Right cardiac atrium (tissue), 5 donors: ENCODE measurements at regions not wholly inside any gene's neighbourhood (a gene's known extent, or its start where the extent isn't known, plus 50 kb on each side); places are given as distances from the start of the nearest gene placed in this dataset.
"Not testable (repeated sequence)": the region's sequence is repeated elsewhere in the genome, so short reads cannot be mapped to it uniquely, and the experiment has no call there.

Source experiments
- ATAC-seq, 2 donors: fragments of 200-7000 bp; cut with Tn5 transposase; one replicate each; pipeline versions ENCODE4 v1.8.0 to v1.9.1; 2020; ENCODE audit warnings: moderate library complexity in 2 of 2, mild to moderate bottlenecking in 1 of 2
- DNase-seq, 3 donors: peaks; one replicate each; pipeline ENCODE4 v3.0.0-alpha.2; 2020
- H3K27ac ChIP-seq: one replicate; pipeline ENCODE4 v1.5.1; 2013; ENCODE audit warnings: mild to moderate bottlenecking, low read length, control low read depth, moderate library complexity
- H3K27me3 ChIP-seq: one replicate; pipeline ENCODE4 v1.6.1; 2013; ENCODE audit not compliant: control insufficient read depth, insufficient read depth
- H3K4me1 ChIP-seq: one replicate; pipeline ENCODE4 v1.6.1; 2013; ENCODE audit warnings: low read length; ENCODE audit not compliant: control insufficient read depth, insufficient read depth
- H3K4me3 ChIP-seq: one replicate; pipeline ENCODE4 v1.5.1; 2013; ENCODE audit warnings: low read length, control low read depth
- H3K9me3 ChIP-seq: one replicate; pipeline ENCODE4 v1.6.1; 2013; ENCODE audit warnings: low read length; ENCODE audit not compliant: control insufficient read depth
- WGBS: extraction: QIAGEN DNeasy Blood & Tissue Kit; methylation state at CpG from one replicate; pipeline ENCODE4 v1.1.7; 2013; 5-methylcytosine and 5-hydroxymethylcytosine counted together
- intact Hi-C, 4 donors: fragments of 100-400 bp; cut with DNase I; formaldehyde crosslinking; loops; one replicate each; pipeline versions ENCODE4 v1.11.0 to v1.14.0; 2022 to 2023
- donor health status: healthy with polysubstance abuse.
- donor health status: DM: no; HTN: yes; CAD: no.
- donor health status: DM: no; HTN: no; CAD: no.
- donor health status: DM: no; HTN: yes; CAD: no; lungs with severe emphysema.
- donor health status: DM: yes; HTN: yes; CAD: no.

GRCh38 chr6:150485161-150485958 is 114.3 kb upstream of the PLEKHG1 start:
- H3K27me3 ChIP-seq = no peaks in the 10 kb centered on the region

GRCh38 chr6:150486048-150486447 is 113.6 kb upstream of the PLEKHG1 start:
- no peaks in the 10 kb centered on the region for H3K9me3 ChIP-seq
- H3K27me3 ChIP-seq = no peaks in the 10 kb centered on the region
- H3K27ac ChIP-seq = no peak overlapping the region
- DNase-seq (no peak), ATAC-seq (peak in 1 of 2 donors; percentile 59)
- H3K4me3 ChIP-seq = no peak overlapping the region
- intact Hi-C loops = no loop called here
- no peaks in the 10 kb centered on the region for H3K4me1 ChIP-seq
- WGBS = 59% methylated on average over 6 of the region's 6 CpGs

More at GRCh38 chr6:150485161-150485958, 114.3 kb upstream of the PLEKHG1 start:
- H3K4me3 ChIP-seq = no peak overlapping the region
- ATAC-seq (no peak), DNase-seq (no peak)
- intact Hi-C loops = no loop called here
- 96% methylated on average over 3 of the region's 3 CpGs for WGBS
- H3K9me3 ChIP-seq = no peaks in the 10 kb centered on the region
- no peak overlapping the region for H3K27ac ChIP-seq
- H3K4me1 ChIP-seq = no peaks in the 10 kb centered on the region

- H3K27ac ChIP-seq = no peak overlapping the region
- DNase-seq (no peak), ATAC-seq (no peak)
- no peaks in the 10 kb centered on the region for H3K27me3 ChIP-seq
- H3K4me3 ChIP-seq = no peak overlapping the region
- no peaks in the 10 kb centered on the region for H3K4me1 ChIP-seq
- intact Hi-C loops = no loop called here
- H3K9me3 ChIP-seq = no peaks in the 10 kb centered on the region
- 96% methylated on average over 6 of the region's 6 CpGs for WGBS
These were observed 109.1 kb upstream of the PLEKHG1 start for GRCh38 chr6:150490586-150490985.

GRCh38 chr6:150491131-150491810 is 108.4 kb upstream of the PLEKHG1 start:
- DNase-seq (no peak), ATAC-seq (no peak)
- no peaks in the 10 kb centered on the region for H3K4me1 ChIP-seq
- H3K4me3 ChIP-seq = no peak overlapping the region
- no peaks in the 10 kb centered on the region for H3K27me3 ChIP-seq
- H3K9me3 ChIP-seq = no peaks in the 10 kb centered on the region
- H3K27ac ChIP-seq = no peak overlapping the region
- intact Hi-C loops = no loop called here
- WGBS = 76% methylated on average over 5 of the region's 5 CpGs

GRCh38 chr6:150491811-150492172 is 107.9 kb upstream of the PLEKHG1 start:
- intact Hi-C loops = no loop called here
- WGBS = 70% methylated on average over 2 of the region's 2 CpGs
- DNase-seq (no peak), ATAC-seq (no peak)
- Histone ChIP-seq H3K4me3 (no peak overlapping the region), H3K4me1 (no peaks in the 10 kb centered on the region), H3K9me3 (no peaks in the 10 kb centered on the region), H3K27me3 (no peaks in the 10 kb centered on the region), H3K27ac (no peak overlapping the region)

GRCh38 chr6:150492507-150492906 is 107.2 kb upstream of the PLEKHG1 start:
- H3K27ac ChIP-seq = no peak overlapping the region
- no peak for ATAC-seq

GRCh38 chr6:150492941-150493340 is 106.7 kb upstream of the PLEKHG1 start:
- no peaks in the 10 kb centered on the region for H3K4me1 ChIP-seq
- H3K27ac ChIP-seq = no peak overlapping the region
- no peak for ATAC-seq
- intact Hi-C loops = no loop called here
- DNase-seq = no peak
- H3K4me3 ChIP-seq = no peak overlapping the region
- no peaks in the 10 kb centered on the region for H3K27me3 ChIP-seq
- 69% methylated on average over 7 of the region's 7 CpGs for WGBS
- no peaks in the 10 kb centered on the region for H3K9me3 ChIP-seq

More at GRCh38 chr6:150492507-150492906, 107.2 kb upstream of the PLEKHG1 start:
- Histone ChIP-seq H3K4me3 (no peak overlapping the region), H3K9me3 (no peaks in the 10 kb centered on the region), H3K27me3 (no peaks in the 10 kb centered on the region), H3K4me1 (no peaks in the 10 kb centered on the region)
- 96% methylated on average over 2 of the region's 2 CpGs for WGBS
- intact Hi-C loops = no loop called here
- DNase-seq = no peak

- DNase-seq, H3K27me3 ChIP-seq, H3K4me3 ChIP-seq, ATAC-seq, H3K27ac ChIP-seq, H3K9me3 ChIP-seq, H3K4me1 ChIP-seq, intact Hi-C loops: not testable (repeated sequence)
- WGBS = 95% methylated on average over 2 of the region's 2 CpGs
These were observed 106.1 kb upstream of the PLEKHG1 start for GRCh38 chr6:150493552-150493951.

- 51% methylated on average over 5 of the region's 5 CpGs for WGBS
- intact Hi-C loops = no loop called here
- H3K4me1 ChIP-seq = no peaks in the 10 kb centered on the region
- no peak overlapping the region for H3K27ac ChIP-seq
- H3K4me3 ChIP-seq = no peak overlapping the region
- no peak for ATAC-seq
- H3K9me3 ChIP-seq = no peaks in the 10 kb centered on the region
- no peak for DNase-seq
- no peaks in the 10 kb centered on the region for H3K27me3 ChIP-seq
These were observed 105.4 kb upstream of the PLEKHG1 start for GRCh38 chr6:150494241-150494640.

- 96% methylated on average over 1 of the region's 1 CpG for WGBS
- H3K27me3 ChIP-seq = no peaks in the 10 kb centered on the region
- H3K4me1 ChIP-seq = no peaks in the 10 kb centered on the region
- ATAC-seq (no peak), DNase-seq (no peak)
- intact Hi-C loops = no loop called here
- H3K27ac ChIP-seq = no peak overlapping the region
- no peak overlapping the region for H3K4me3 ChIP-seq
- no peaks in the 10 kb centered on the region for H3K9me3 ChIP-seq
These were observed 104.6 kb upstream of the PLEKHG1 start for GRCh38 chr6:150495126-150495525.

- H3K27me3 ChIP-seq = no peaks in the 10 kb centered on the region
- H3K4me1 ChIP-seq = no peaks in the 10 kb centered on the region
- WGBS = 83% methylated on average over 2 of the region's 2 CpGs
- DNase-seq (no peak), ATAC-seq (no peak)
- no peak overlapping the region for H3K27ac ChIP-seq
- H3K4me3 ChIP-seq = no peak overlapping the region
- H3K9me3 ChIP-seq = no peaks in the 10 kb centered on the region
- intact Hi-C loops = no loop called here
These were observed 103.1 kb upstream of the PLEKHG1 start for GRCh38 chr6:150496629-150497028.
